HEK293 (cell line): ENCODE measurements at regions not wholly inside any gene's neighbourhood (a gene's known extent, or its start where the extent isn't known, plus 50 kb on each side); places are given as distances from the start of the nearest gene placed in this dataset.
A peak's percentile ranks its signal among the peaks of the same experiment; 100 is the strongest.

Experiments
- CTCF ChIA-PET: fragments of 350-600 bp; formaldehyde crosslinking; extraction: SDS; loops from one replicate; lab custom pipeline; 2021; ENCODE audit warnings: antibody characterized with exemption; lab: Yijun Ruan, JAX
- POLR2A ChIA-PET: fragments of 300-600 bp; formaldehyde crosslinking; extraction: SDS; loops from one replicate; lab custom pipeline; 2020; ENCODE audit warnings: antibody characterized with exemption, inconsistent platforms; lab: Yijun Ruan, JAX
- H3K27ac ChIP-seq: fragments of 200-500 bp; sonication (Bioruptor generic); 2 replicates; pipeline ENCODE4 v1.5.1; 2014; ENCODE audit warnings: low read depth, low read length, control low read depth, inconsistent platforms; ENCODE audit errors: extremely low read depth
- H3K36me3 ChIP-seq, 2 experiments: fragments of 200-500 bp in 1 of 2; sonication (Bioruptor generic) in 1 of 2; 1 replicate in 1 of 2; 2 replicates in 1 of 2; pipeline ENCODE4 v1.5.1; 2014 to 2017; ENCODE audit warnings: inconsistent platforms in 2 of 2, low read length in 2 of 2; ENCODE audit not compliant: control insufficient read depth in 2 of 2, insufficient read depth in 1 of 2
- H3K4me1 ChIP-seq: fragments of 200-500 bp; sonication (Bioruptor generic); 2 replicates; pipeline ENCODE4 v1.5.1; 2014; ENCODE audit warnings: mild to moderate bottlenecking, low read length, inconsistent platforms; ENCODE audit not compliant: control insufficient read depth, insufficient read depth
- H3K4me3 ChIP-seq: 2 replicates; pipeline ENCODE4 v1.5.1; 2011; ENCODE audit warnings: low read depth, mild to moderate bottlenecking, control low read depth, low read length, moderate library complexity
- H3K9me3 ChIP-seq: fragments of 200-500 bp; sonication (Bioruptor generic); 2 replicates; pipeline ENCODE4 v1.5.1; 2014; ENCODE audit warnings: low read depth, low read length, inconsistent platforms; ENCODE audit not compliant: control insufficient read depth, insufficient read depth
- AEBP2 ChIP-seq: fragments of 450-650 bp; formaldehyde crosslinking; IDR thresholded peaks from 2 replicates; pipeline ENCODE4 v1.5.1; 2016; ENCODE audit warnings: missing biosample characterization, missing genetic modification characterization, borderline replicate concordance
- BCL6B ChIP-seq: fragments of 450-650 bp; formaldehyde crosslinking; IDR thresholded peaks from 2 replicates; pipeline ENCODE4 v1.5.1; 2017; ENCODE audit warnings: missing biosample characterization, missing genetic modification characterization
- EGR2 ChIP-seq: fragments of 450-650 bp; formaldehyde crosslinking; IDR thresholded peaks from 2 replicates; pipeline ENCODE4 v1.5.1; 2016; ENCODE audit warnings: low read depth, missing biosample characterization, missing genetic modification characterization
- GFI1B ChIP-seq: fragments of 450-650 bp; formaldehyde crosslinking; IDR thresholded peaks from 2 replicates; pipeline ENCODE4 v1.5.1; 2016; ENCODE audit warnings: missing biosample characterization, missing genetic modification characterization
- INSM2 ChIP-seq: fragments of 450-650 bp; formaldehyde crosslinking; IDR thresholded peaks from 2 replicates; pipeline ENCODE4 v1.5.1; 2016; ENCODE audit warnings: missing biosample characterization, missing genetic modification characterization
- KLF8 ChIP-seq: fragments of 450-650 bp; formaldehyde crosslinking; IDR thresholded peaks from 2 replicates; pipeline ENCODE4 v1.5.1; 2016; ENCODE audit warnings: missing biosample characterization, missing genetic modification characterization
- SETDB1 ChIP-seq: IDR thresholded peaks from one replicate; pipeline ENCODE4 v1.6.1; 2017; ENCODE audit warnings: mild to moderate bottlenecking, low read length, moderate library complexity, mixed read lengths; ENCODE audit not compliant: insufficient read length
- ZBTB20 ChIP-seq: fragments of 450-650 bp; formaldehyde crosslinking; IDR thresholded peaks from 2 replicates; pipeline ENCODE4 v1.5.1; 2016; ENCODE audit warnings: missing biosample characterization, missing genetic modification characterization
- ZBTB8A ChIP-seq: fragments of 450-650 bp; formaldehyde crosslinking; IDR thresholded peaks from 2 replicates; pipeline ENCODE4 v1.5.1; 2016; ENCODE audit warnings: missing biosample characterization, missing genetic modification characterization
- ZNF114 ChIP-seq: fragments of 450-650 bp; formaldehyde crosslinking; IDR thresholded peaks from 2 replicates; pipeline ENCODE4 v1.5.0; 2017; ENCODE audit warnings: missing biosample characterization, missing genetic modification characterization
- ZNF148 ChIP-seq: fragments of 450-650 bp; formaldehyde crosslinking; IDR thresholded peaks from 2 replicates; pipeline ENCODE4 v1.5.0; 2017; ENCODE audit warnings: missing biosample characterization, missing genetic modification characterization, borderline replicate concordance
- ZNF274 ChIP-seq, 2 experiments: fragments of 200-500 bp in 1 of 2; fragments of 450-650 bp in 1 of 2; sonication (Bioruptor generic) in 1 of 2; formaldehyde crosslinking in 1 of 2; IDR thresholded peaks; 2 replicates each; pipeline versions ENCODE4 v1.5.1 to v1.6.1; 2014 to 2016; ENCODE audit warnings: borderline replicate concordance in 1 of 2, inconsistent platforms in 1 of 2, low read length in 1 of 2, missing biosample characterization in 1 of 2, missing genetic modification characterization in 1 of 2
- ZNF488 ChIP-seq: fragments of 450-650 bp; formaldehyde crosslinking; IDR thresholded peaks from 2 replicates; pipeline ENCODE4 v1.5.1; 2016; ENCODE audit warnings: missing biosample characterization, missing genetic modification characterization
- TF ChIP-seq, protein P1 (sequence below): fragments of 450-650 bp; formaldehyde crosslinking; IDR thresholded peaks from 2 replicates; pipeline ENCODE4 v1.5.1; 2016; ENCODE audit warnings: missing biosample characterization, missing genetic modification characterization
- TF ChIP-seq, protein P2 (sequence below): fragments of 450-650 bp; formaldehyde crosslinking; IDR thresholded peaks from 2 replicates; pipeline ENCODE4 v1.5.1; 2016; ENCODE audit warnings: missing biosample characterization, missing genetic modification characterization
- TF ChIP-seq, protein P3 (sequence below): fragments of 450-650 bp; formaldehyde crosslinking; IDR thresholded peaks from 2 replicates; pipeline ENCODE4 v1.5.1; 2016; ENCODE audit warnings: missing biosample characterization, missing genetic modification characterization

DNA sequence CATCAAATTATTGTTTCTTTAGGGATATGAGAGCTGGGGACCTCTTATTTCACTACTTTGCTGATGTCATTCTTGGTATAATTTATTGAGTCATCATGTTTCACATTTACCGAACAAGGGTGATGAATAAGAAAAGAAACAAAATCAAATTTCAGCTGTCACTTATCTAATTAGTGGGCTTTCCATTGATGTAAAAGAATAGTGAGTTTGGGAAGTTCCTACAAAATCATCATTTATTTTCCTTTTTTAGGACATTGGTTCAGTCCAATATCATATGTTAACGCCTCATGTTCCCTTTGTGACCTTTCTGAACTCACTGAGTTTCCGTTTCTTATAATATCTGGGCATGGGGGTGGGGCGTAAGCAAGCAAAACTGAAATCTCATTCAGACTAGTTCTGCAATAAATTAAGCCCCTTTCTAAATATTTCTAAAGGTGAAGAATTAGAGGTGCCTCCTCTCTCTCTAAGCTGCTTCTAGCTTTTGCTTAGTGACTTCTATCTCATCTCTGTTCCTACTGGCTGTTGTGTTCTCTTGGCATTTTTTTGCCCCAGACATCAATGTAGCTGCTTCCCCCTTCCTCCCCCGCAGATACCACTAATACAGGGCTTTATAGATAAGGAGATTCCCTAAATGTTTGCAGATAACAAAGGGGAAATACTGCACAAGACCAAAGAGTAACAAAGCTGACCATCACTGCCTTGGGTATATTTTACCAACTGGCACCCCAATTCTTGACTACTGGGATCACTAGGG lies 238.0 kb upstream of the CTNNB1 start:
- ChIA-PET POLR2A (no interaction called here), CTCF (no interaction called here)
- Histone ChIP-seq H3K9me3 (no peaks in the 10 kb centered on the region), H3K36me3 (no peaks in the 10 kb centered on the region), H3K4me3 (no peak overlapping the region), H3K27ac (no peak overlapping the region), H3K4me1 (no peaks in the 10 kb centered on the region)
- TF ChIP-seq ZNF488 (tag by site-specific recombination) (no peak), INSM2 (tag by site-specific recombination) (no peak), ZNF114 (tag by site-specific recombination) (no peak), AEBP2 (tag by site-specific recombination) (no peak), ZNF148 (tag by site-specific recombination) (no peak), KLF8 (no peak), GFI1B (tag by site-specific recombination) (no peak)
- TF ChIP-seq, protein P1, sequence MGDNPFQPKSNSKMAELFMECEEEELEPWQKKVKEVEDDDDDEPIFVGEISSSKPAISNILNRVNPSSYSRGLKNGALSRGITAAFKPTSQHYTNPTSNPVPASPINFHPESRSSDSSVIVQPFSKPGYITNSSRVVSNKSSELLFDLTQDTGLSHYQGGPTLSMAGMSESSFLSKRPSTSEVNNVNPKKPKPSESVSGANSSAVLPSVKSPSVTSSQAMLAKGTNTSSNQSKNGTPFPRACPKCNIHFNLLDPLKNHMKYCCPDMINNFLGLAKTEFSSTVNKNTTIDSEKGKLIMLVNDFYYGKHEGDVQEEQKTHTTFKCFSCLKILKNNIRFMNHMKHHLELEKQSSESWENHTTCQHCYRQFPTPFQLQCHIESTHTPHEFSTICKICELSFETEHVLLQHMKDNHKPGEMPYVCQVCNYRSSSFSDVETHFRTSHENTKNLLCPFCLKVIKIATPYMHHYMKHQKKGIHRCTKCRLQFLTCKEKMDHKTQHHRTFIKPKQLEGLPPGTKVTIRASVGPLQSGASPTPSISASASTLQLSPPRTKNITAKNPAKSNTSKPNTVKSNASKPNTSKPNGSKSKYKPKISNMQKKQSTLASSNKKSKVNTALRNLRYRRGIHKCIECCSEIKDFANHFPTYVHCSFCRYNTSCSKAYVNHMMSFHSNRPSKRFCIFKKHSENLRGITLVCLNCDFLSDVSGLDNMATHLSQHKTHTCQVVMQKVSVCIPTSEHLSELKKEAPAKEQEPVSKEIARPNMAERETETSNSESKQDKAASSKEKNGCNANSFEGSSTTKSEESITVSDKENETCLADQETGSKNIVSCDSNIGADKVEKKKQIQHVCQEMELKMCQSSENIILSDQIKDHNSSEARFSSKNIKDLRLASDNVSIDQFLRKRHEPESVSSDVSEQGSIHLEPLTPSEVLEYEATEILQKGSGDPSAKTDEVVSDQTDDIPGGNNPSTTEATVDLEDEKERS (tag by site-specific recombination): no peak

DNA sequence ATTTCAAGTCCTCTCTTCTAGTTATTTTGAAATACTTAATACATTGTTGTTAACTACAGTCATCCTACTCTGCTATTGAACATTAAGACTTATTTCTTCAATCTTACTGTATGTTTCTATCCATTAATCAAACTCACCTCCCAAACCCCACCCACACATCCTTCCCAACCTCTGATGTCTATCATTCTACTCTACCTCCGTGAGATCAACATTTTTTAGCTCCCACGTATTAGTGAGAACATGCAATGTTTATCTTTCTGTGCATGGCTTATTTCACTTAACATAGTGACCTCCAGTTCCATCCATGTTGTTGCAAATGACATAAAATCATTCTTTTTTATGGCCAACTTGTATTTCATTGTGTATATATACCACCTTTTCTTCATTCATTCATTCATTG lies 236.6 kb upstream of the CTNNB1 start:
- H3K36me3 ChIP-seq: no peaks in the 10 kb centered on the region
- H3K4me3 ChIP-seq: no peak overlapping the region
- no peaks in the 10 kb centered on the region for H3K9me3 ChIP-seq
- ChIA-PET POLR2A (no interaction called here), CTCF (interaction anchor here (1.2 kb wide), 1 partner anchor 64 kb away, joined by 3 read pairs; no protein-coding TSS in a partner anchor)
- H3K27ac ChIP-seq: no peak overlapping the region
- no peaks in the 10 kb centered on the region for H3K4me1 ChIP-seq
- TF ChIP-seq ZBTB8A (tag by site-specific recombination): no peak
- no peak for TF ChIP-seq ZBTB20 (tag by site-specific recombination)
- TF ChIP-seq, protein P2, sequence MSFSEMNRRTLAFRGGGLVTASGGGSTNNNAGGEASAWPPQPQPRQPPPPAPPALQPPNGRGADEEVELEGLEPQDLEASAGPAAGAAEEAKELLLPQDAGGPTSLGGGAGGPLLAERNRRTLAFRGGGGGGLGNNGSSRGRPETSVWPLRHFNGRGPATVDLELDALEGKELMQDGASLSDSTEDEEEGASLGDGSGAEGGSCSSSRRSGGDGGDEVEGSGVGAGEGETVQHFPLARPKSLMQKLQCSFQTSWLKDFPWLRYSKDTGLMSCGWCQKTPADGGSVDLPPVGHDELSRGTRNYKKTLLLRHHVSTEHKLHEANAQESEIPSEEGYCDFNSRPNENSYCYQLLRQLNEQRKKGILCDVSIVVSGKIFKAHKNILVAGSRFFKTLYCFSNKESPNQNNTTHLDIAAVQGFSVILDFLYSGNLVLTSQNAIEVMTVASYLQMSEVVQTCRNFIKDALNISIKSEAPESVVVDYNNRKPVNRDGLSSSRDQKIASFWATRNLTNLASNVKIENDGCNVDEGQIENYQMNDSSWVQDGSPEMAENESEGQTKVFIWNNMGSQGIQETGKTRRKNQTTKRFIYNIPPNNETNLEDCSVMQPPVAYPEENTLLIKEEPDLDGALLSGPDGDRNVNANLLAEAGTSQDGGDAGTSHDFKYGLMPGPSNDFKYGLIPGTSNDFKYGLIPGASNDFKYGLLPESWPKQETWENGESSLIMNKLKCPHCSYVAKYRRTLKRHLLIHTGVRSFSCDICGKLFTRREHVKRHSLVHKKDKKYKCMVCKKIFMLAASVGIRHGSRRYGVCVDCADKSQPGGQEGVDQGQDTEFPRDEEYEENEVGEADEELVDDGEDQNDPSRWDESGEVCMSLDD: no peak
- TF ChIP-seq ZNF274 (IDR thresholded peaks at IDR 0.05; ENCODE audit: low read length): no peak
- no peak for TF ChIP-seq ZNF274 (tag by site-specific recombination; IDR thresholded peaks at IDR 0.05; ENCODE audit: borderline replicate concordance)
- TF ChIP-seq SETDB1: peak; percentile 65
- TF ChIP-seq EGR2 (tag by site-specific recombination): peak; percentile 25; the same call in 1 of the 2 replicates
- no peak for TF ChIP-seq BCL6B (tag by site-specific recombination)
- TF ChIP-seq, protein P3, sequence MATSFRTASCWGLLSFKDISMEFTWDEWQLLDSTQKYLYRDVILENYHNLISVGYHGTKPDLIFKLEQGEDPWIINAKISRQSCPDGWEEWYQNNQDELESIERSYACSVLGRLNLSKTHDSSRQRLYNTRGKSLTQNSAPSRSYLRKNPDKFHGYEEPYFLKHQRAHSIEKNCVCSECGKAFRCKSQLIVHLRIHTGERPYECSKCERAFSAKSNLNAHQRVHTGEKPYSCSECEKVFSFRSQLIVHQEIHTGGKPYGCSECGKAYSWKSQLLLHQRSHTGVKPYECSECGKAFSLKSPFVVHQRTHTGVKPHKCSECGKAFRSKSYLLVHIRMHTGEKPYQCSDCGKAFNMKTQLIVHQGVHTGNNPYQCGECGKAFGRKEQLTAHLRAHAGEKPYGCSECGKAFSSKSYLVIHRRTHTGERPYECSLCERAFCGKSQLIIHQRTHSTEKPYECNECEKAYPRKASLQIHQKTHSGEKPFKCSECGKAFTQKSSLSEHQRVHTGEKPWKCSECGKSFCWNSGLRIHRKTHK (tag by site-specific recombination): no peak
